ENCODE measurements at regions not wholly inside any gene's neighbourhood (a gene's known extent, or its start where the extent isn't known, plus 50 kb on each side); places are given as distances from the start of the nearest gene placed in this dataset.

DNA sequence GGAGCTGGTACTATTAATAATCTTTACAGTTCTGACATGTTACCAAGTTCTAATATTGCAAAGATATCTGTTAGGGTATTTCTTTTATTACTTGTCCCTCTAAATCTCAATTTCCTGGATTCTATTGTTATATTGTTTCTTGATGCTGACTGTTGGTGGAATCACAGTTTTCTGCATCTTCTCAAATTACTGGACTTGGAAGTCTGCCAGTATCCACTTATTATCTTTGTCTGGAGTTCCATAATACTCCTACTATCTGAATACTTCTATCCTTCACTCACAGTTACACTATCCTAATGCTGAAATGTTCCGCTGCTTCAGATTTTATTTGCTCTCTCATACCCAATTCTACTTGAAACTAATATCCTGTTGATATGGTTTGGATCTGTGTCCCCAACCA, 1985.7 kb upstream of the PRR20A start:
- TF ChIP-seq, protein P1, sequence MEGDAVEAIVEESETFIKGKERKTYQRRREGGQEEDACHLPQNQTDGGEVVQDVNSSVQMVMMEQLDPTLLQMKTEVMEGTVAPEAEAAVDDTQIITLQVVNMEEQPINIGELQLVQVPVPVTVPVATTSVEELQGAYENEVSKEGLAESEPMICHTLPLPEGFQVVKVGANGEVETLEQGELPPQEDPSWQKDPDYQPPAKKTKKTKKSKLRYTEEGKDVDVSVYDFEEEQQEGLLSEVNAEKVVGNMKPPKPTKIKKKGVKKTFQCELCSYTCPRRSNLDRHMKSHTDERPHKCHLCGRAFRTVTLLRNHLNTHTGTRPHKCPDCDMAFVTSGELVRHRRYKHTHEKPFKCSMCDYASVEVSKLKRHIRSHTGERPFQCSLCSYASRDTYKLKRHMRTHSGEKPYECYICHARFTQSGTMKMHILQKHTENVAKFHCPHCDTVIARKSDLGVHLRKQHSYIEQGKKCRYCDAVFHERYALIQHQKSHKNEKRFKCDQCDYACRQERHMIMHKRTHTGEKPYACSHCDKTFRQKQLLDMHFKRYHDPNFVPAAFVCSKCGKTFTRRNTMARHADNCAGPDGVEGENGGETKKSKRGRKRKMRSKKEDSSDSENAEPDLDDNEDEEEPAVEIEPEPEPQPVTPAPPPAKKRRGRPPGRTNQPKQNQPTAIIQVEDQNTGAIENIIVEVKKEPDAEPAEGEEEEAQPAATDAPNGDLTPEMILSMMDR (conservative IDR thresholded peaks at IDR 0.05 in 1 of 2, IDR thresholded peaks at IDR 0.05 in 1 of 2; ENCODE audit: low read depth in 1 of 2, low read length in 2 of 2) = no peak
- TF ChIP-seq EZH2 (IDR thresholded peaks at IDR 0.05; ENCODE audit: low read length, missing control alignments) = no peak
